22Rv1 (cell line): ENCODE measurements at regions not wholly inside any gene's neighbourhood (a gene's known extent, or its start where the extent isn't known, plus 50 kb on each side); places are given as distances from the start of the nearest gene placed in this dataset.

Experiments
- CTCF ChIP-seq: fragments of 450-650 bp; IDR thresholded peaks from 2 replicates; pipeline ENCODE4 v1.5.1; 2017; ENCODE audit warnings: mild to moderate bottlenecking
- ZFX ChIP-seq: fragments of 450-650 bp; IDR thresholded peaks from 2 replicates; pipeline ENCODE4 v1.6.1; 2017; ENCODE audit warnings: antibody characterized with exemption, borderline replicate concordance

- TF ChIP-seq CTCF (no peak), ZFX (no peak)
Measured at GRCh38 chr5:5971203-5971602, 407.1 kb downstream of the MED10 start.
